Coronary artery (tissue), 2 donors: ENCODE measurements at regions not wholly inside any gene's neighbourhood (a gene's known extent, or its start where the extent isn't known, plus 50 kb on each side); places are given as distances from the start of the nearest gene placed in this dataset.

Source experiments
- DNase-seq: peaks from one replicate; pipeline ENCODE4 v3.0.0-alpha.2; 2017; ENCODE audit warnings: low spot score
- H3K27ac ChIP-seq, 2 donors: fragments of 200-600 bp; sonication (generic); one replicate each; pipeline ENCODE4 v1.5.1; 2016 to 2019
- H3K4me3 ChIP-seq: fragments of 200-600 bp; sonication (generic); 2 replicates; pipeline ENCODE4 v1.5.1; 2016; ENCODE audit warnings: mild to moderate bottlenecking, moderate library complexity
- TF ChIP-seq, protein P1 (sequence below): fragments of 200-600 bp; sonication (generic); IDR thresholded peaks from one replicate; pipeline ENCODE4 v1.5.1; 2019; ENCODE audit warnings: antibody characterized with exemption

DNA sequence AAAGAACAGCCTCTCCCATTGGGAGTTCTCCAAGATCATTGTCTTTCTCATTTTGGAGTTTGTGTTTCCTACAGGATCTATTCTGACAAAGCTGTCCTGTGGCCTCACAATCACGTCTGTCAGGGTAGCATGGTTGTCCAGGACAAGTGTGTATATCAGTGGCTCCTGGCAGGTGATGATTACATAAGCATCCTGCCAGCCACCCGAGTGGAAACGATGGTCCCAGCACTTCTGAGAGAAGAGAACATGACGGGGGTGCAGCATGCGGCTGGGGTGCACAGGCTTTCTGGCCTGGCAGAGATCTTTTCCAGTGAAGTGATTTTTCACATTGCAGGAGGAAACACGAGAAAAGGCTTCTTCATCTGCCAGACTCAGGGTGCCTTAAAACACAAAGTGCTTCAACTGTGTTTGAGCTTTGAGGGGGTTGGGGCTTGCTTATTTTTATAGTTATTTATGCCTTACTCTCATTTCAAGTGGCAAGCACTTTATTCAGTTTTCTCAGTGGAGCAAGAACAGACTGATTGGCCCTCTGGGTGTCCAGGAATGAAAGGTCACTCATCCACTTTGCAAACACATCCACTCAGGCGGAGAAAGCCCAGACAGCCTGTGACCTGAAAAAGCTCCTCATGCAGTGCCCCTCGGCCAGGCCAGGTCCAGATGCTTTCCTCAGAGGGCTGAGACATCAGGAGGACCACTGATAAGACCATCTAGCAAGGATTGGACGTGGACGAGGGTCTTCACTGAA, 186.0 kb downstream of the DUSP10 start:
- Histone ChIP-seq H3K27ac (no peak overlapping the region), H3K4me3 (no peak overlapping the region)
- DNase-seq: no peak
- TF ChIP-seq, protein P1, sequence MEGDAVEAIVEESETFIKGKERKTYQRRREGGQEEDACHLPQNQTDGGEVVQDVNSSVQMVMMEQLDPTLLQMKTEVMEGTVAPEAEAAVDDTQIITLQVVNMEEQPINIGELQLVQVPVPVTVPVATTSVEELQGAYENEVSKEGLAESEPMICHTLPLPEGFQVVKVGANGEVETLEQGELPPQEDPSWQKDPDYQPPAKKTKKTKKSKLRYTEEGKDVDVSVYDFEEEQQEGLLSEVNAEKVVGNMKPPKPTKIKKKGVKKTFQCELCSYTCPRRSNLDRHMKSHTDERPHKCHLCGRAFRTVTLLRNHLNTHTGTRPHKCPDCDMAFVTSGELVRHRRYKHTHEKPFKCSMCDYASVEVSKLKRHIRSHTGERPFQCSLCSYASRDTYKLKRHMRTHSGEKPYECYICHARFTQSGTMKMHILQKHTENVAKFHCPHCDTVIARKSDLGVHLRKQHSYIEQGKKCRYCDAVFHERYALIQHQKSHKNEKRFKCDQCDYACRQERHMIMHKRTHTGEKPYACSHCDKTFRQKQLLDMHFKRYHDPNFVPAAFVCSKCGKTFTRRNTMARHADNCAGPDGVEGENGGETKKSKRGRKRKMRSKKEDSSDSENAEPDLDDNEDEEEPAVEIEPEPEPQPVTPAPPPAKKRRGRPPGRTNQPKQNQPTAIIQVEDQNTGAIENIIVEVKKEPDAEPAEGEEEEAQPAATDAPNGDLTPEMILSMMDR: no peak

DNA sequence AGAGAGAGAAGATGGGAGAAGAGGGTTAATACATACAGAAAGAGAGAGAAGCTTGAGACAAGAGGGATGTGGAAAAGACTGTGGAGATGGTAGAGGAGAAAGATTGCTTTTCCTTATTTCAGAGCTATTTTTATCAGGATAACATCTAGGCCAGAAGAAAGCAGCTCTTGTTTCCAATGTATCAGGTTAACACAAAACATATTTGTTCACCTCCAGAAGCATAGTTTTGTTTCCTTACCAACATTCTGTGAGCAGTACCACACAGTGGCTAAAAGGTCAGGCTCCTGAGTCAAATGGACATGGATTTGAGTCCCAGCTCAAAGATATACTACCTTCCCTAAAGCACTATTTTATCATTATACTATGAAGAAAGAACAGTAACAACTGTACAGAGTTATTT, 185.5 kb downstream of the DUSP10 start:
- Histone ChIP-seq H3K4me3 (no peak overlapping the region), H3K27ac (no peak overlapping the region)
- TF ChIP-seq, protein P1: no peak
- no peak for DNase-seq

DNA sequence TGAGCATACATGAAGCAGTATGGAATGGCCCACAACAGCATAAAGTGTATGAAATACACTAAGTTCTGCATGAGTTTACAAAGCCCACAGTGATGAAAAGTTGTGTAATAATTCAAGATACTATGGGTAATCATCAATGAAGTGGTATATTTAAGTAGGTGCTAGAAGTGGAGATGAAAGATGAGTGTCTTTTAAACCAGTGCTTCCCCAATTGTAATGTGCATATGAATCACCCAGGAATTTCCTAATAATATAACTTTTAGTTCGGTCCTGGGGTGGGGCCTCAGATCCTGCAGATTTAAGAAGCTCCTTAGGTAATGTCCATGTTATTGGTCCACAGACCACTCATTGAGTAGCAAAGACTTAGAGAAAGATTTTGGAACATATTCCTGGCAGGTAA, 184.9 kb downstream of the DUSP10 start:
- no peak overlapping the region for H3K27ac ChIP-seq
- DNase-seq: no peak
- no peak overlapping the region for H3K4me3 ChIP-seq
- TF ChIP-seq, protein P1: no peak

DNA sequence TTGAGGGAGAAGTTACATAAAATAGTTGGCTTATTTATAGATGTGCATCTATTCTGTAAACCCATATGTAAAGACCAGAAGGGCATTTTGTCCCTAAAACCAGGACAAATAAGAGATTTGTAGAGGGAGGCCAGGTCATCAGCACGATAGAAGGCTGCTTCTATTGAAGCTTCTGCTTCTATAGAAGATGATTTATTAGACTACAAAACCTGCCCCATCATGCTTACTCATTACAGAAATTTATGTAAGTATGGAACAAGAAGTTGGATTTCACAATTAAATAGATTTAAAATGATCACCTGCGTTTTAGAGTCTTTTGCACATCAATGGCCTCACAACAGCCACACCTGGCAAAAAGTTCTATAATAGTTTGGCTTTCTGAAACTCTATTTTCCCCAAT, 183.5 kb downstream of the DUSP10 start:
- Histone ChIP-seq H3K27ac (no peak overlapping the region), H3K4me3 (no peak overlapping the region)
- TF ChIP-seq, protein P1: no peak
- DNase-seq: no peak

DNA sequence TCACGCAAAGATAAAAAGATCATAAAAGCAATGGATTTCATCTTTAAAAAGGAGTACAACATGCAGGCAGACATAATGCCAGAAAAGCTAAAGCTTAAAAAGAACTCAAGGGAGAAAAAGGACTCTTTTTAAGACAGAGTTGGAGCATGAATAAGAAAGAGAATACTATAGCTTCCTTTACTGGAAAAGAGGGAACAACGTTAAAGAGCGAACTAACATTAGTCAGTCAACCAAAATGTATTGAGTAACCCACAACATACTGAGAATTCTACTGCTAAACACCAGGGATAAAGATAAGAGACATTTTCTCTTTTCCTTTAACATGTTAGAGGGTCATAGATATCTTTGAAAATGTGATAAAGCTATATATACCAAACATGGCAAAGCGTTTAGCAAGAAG, 182.0 kb downstream of the DUSP10 start:
- Histone ChIP-seq H3K27ac (no peak overlapping the region), H3K4me3 (no peak overlapping the region)
- TF ChIP-seq, protein P1: no peak
- DNase-seq: no peak

DNA sequence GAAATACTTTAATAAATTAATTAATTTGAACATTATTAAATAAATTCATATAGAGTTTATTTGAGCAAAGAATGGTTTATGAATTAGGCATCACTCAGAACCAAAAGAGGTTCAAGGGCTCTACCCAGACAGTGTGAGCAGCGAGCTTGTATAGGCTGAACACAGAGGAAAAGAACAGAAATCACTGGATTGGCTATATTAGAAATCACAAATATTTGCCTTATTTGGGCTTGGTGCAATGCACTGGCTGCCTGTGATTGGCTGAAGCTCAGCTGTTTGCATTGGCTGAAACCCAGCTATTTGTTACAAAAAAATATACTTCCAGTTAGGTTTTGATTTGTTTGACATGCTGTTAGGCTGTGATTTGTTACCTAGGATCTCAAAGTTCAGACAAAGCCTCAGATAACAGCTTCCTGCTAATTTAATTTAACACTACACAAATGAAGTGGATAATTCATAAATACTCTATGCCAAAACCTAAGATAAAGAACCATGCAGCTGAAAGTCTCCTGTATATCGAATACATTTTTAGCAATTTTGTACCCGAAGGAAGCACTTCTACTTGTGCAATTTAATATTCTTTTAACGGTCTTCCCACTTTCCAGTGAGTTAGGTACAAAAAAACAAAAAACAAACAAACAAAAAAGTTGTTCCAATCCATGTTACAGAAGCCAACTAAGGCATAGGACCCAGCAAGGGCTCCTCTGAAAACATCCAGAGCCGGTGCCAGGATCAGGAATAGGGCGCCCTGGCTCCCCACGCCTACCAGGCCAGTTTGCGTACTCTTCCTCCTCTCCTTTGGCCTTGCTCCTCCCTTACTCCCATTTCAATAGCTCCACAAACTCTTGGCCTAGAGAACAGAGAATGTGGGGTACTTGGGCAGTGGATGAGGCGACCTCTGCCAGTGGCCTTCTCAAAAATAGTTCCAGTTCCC, 179.1 kb downstream of the DUSP10 start:
- Histone ChIP-seq H3K27ac (no peak overlapping the region), H3K4me3 (no peak overlapping the region)
- no peak for DNase-seq
- TF ChIP-seq, protein P1: no peak
